NB4 (cell line): ENCODE measurements at regions not wholly inside any gene's neighbourhood (a gene's known extent, or its start where the extent isn't known, plus 50 kb on each side); places are given as distances from the start of the nearest gene placed in this dataset.
A peak's percentile ranks its signal among the peaks of the same experiment; 100 is the strongest.

Source experiments
- DNase-seq: peaks from one replicate; pipeline ENCODE4 v3.0.0; 2010; ENCODE audit warnings: low read depth
- H3K4me3 ChIP-seq: one replicate; pipeline ENCODE4 v1.5.1; 2011; ENCODE audit warnings: mild to moderate bottlenecking, low read depth, low read length, moderate library complexity
- CTCF ChIP-seq: IDR thresholded peaks from one replicate; pipeline ENCODE4 v1.5.1; 2012; ENCODE audit warnings: low read depth, low read length
- MAX ChIP-seq: IDR thresholded peaks from 2 replicates; pipeline ENCODE4 v1.6.1; 2011; ENCODE audit warnings: low read depth, low read length
- MYC ChIP-seq: IDR thresholded peaks from 2 replicates; pipeline ENCODE4 v1.6.1; 2011; ENCODE audit warnings: low read depth, low read length
- POLR2A ChIP-seq: IDR thresholded peaks from 2 replicates; pipeline ENCODE4 v1.6.1; 2011; ENCODE audit warnings: mild to moderate bottlenecking; ENCODE audit not compliant: insufficient read length; ENCODE audit errors: extremely low read depth

- no peak overlapping the region for H3K4me3 ChIP-seq
- no peak for TF ChIP-seq MAX
- no peak for TF ChIP-seq CTCF
- TF ChIP-seq POLR2A, result no peak
- TF ChIP-seq MYC, result no peak
- DNase-seq, result no peak
These were observed 219.3 kb upstream of the POU2AF2 start for GRCh38 chr11:111026241-111026640.

GRCh38 chr11:111021131-111021530 is 224.4 kb upstream of the POU2AF2 start:
- DNase-seq, result no peak
- TF ChIP-seq CTCF (no peak), MYC (no peak), MAX (no peak), POLR2A (no peak)
- H3K4me3 ChIP-seq, result no peak overlapping the region

- no peak overlapping the region for H3K4me3 ChIP-seq
- DNase-seq, result peak; percentile 3
These were observed 225.5 kb upstream of the POU2AF2 start for GRCh38 chr11:111019871-111020670.

GRCh38 chr11:111019451-111019850 is 226.1 kb upstream of the POU2AF2 start:
- no peak for TF ChIP-seq MAX
- no peak for TF ChIP-seq MYC
- no peak for TF ChIP-seq CTCF
- DNase-seq, result no peak
- no peak overlapping the region for H3K4me3 ChIP-seq

More at GRCh38 chr11:111019871-111020670, 225.5 kb upstream of the POU2AF2 start:
- TF ChIP-seq CTCF, result no peak
- no peak for TF ChIP-seq MAX
- TF ChIP-seq POLR2A, result no peak
- TF ChIP-seq MYC, result no peak

GRCh38 chr11:111018566-111018965 is 227.0 kb upstream of the POU2AF2 start:
- H3K4me3 ChIP-seq, result no peak overlapping the region
- TF ChIP-seq POLR2A, result no peak
- no peak for TF ChIP-seq MYC
- no peak for TF ChIP-seq CTCF
- no peak for TF ChIP-seq MAX
- no peak for DNase-seq

GRCh38 chr11:111012491-111012890 is 233.0 kb upstream of the POU2AF2 start:
- TF ChIP-seq MAX (no peak), MYC (no peak), CTCF (no peak)
- H3K4me3 ChIP-seq, result no peak overlapping the region
- no peak for DNase-seq
